Thymus (tissue), 11 donors: ENCODE measurements at regions not wholly inside any gene's neighbourhood (a gene's known extent, or its start where the extent isn't known, plus 50 kb on each side); places are given as distances from the start of the nearest gene placed in this dataset.
"Not testable (repeated sequence)": the region's sequence is repeated elsewhere in the genome, so short reads cannot be mapped to it uniquely, and the experiment has no call there.

Experiments
- DNase-seq, 9 donors: peaks; one replicate each; pipeline ENCODE4 v3.0.0-alpha.2; 2013; ENCODE audit warnings: low spot score in 9 of 9, low read depth in 6 of 9, missing footprints in 1 of 9
- H3K27ac ChIP-seq, 2 donors: one replicate each; pipeline ENCODE4 v1.5.1; 2013; ENCODE audit warnings: control low read depth in 1 of 2, low read depth in 1 of 2, low read length in 1 of 2, mild to moderate bottlenecking in 1 of 2, moderate library complexity in 1 of 2
- H3K27me3 ChIP-seq, 2 donors: one replicate each; pipeline ENCODE4 v1.5.1; 2013; ENCODE audit warnings: low read length in 1 of 2; ENCODE audit not compliant: control insufficient read depth in 2 of 2, insufficient read depth in 1 of 2
- H3K36me3 ChIP-seq, 2 donors: one replicate each; pipeline ENCODE4 v1.5.1; 2013; ENCODE audit warnings: low read length in 1 of 2, mild to moderate bottlenecking in 1 of 2, moderate library complexity in 1 of 2; ENCODE audit not compliant: control insufficient read depth in 2 of 2, insufficient read depth in 2 of 2
- H3K4me1 ChIP-seq, 2 donors: one replicate each; pipeline ENCODE4 v1.5.1; 2013; ENCODE audit warnings: low read length in 2 of 2; ENCODE audit not compliant: control insufficient read depth in 2 of 2, insufficient read depth in 2 of 2
- H3K4me3 ChIP-seq, 2 donors: one replicate each; pipeline ENCODE4 v1.5.1; 2013; ENCODE audit warnings: low read length in 2 of 2, control low read depth in 1 of 2, mild to moderate bottlenecking in 1 of 2
- H3K9me3 ChIP-seq, 2 donors: one replicate each; pipeline ENCODE4 v1.5.1; 2013; ENCODE audit warnings: low read length in 1 of 2, mild to moderate bottlenecking in 1 of 2; ENCODE audit not compliant: control insufficient read depth in 2 of 2, insufficient read depth in 1 of 2
- WGBS: extraction: QIAGEN DNeasy Blood & Tissue Kit; methylation state at CpG from one replicate; pipeline ENCODE4 v1.1.7; 2013; 5-methylcytosine and 5-hydroxymethylcytosine counted together
- donor health status: healthy.

DNA sequence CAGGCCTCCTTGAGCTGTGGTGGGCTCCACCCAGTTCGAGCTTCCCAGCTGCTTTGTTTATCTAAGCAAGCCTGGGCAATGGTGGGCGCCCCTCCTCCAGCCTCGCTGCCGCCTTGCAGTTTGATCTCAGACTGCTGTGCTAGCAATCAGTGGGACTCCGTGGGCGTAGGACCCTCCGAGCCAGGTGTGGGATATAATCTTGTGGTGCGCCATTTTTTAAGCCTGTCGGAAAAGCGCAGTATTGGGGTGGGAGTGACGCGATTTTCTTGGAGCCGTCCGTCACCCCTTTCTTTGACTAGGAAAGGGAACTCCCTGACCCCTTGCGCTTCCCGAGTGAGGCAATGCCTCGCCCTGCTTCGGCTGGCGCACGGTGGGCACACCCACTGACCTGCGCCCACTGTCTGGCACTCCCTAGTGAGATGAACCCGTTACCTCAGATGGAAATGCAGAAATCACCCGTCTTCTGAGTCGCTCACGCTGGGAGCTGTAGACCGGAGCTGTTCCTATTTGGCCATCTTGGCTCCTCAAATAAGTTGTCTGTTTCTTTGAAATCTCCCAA, 291.3 kb upstream of the CTNNB1 start:
- H3K27me3 ChIP-seq, H3K4me1 ChIP-seq, H3K27ac ChIP-seq, H3K36me3 ChIP-seq, H3K9me3 ChIP-seq, H3K4me3 ChIP-seq, DNase-seq: not testable (repeated sequence)
- WGBS, result 87% methylated on average over 26 of the region's 26 CpGs

- H3K36me3 ChIP-seq, result no peaks in the 10 kb centered on the region
- H3K27me3 ChIP-seq, result no peaks in the 10 kb centered on the region
- no peak for DNase-seq
- no peak overlapping the region for H3K27ac ChIP-seq
- WGBS, result 96% methylated on average over 3 of the region's 3 CpGs
- no peaks in the 10 kb centered on the region for H3K4me1 ChIP-seq
- no peak overlapping the region for H3K4me3 ChIP-seq
- H3K9me3 ChIP-seq, result no peaks in the 10 kb centered on the region
Observed at GRCh38 chr3:40908612-40909011, 290.7 kb upstream of the CTNNB1 start.

DNA sequence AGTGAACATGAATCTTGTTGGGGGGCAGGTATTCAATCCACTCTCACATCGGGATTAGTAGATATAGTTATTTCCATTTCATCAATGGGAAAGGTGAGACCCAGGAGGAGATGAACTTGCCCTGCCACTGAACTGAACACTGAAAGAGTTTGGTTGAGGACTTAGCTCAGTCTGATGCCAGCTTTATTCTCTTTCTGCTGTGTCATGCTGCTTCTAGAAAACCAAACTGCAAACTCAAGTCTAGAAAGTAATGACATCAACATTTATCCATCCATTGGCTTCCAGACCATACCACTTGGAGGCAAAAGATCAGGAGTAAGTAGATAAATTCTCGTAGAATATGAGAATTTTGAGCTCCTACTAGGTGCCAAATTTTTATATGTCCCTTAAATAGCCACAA, 288.0 kb upstream of the CTNNB1 start:
- no peaks in the 10 kb centered on the region for H3K9me3 ChIP-seq

DNA sequence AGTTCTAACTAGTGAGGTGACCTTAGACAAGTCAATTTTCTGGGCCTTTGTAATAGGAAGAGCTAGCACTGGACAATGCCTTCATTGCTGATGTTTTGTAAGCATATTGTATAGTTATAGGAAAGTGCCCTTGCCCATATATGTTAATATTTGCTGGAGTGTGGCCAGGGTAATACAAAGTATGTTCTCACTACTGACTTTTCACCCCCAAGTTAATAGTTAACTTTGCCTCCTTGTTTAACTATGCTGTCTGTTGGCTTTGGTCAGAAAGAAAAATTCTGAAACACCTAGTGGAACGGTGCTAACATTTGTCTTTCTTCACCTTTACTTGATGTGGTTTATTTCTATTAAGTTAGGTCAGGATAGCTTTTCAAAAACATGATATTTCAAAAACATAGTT, 287.4 kb upstream of the CTNNB1 start:
- no peaks in the 10 kb centered on the region for H3K9me3 ChIP-seq
- no peak for DNase-seq
- H3K36me3 ChIP-seq, result no peaks in the 10 kb centered on the region
- no peak overlapping the region for H3K4me3 ChIP-seq
- WGBS, result 87% methylated on average over 1 of the region's 1 CpG
- no peaks in the 10 kb centered on the region for H3K4me1 ChIP-seq
- H3K27ac ChIP-seq, result no peak overlapping the region
- no peaks in the 10 kb centered on the region for H3K27me3 ChIP-seq

More for the DNA sequence above, 288.0 kb upstream of the CTNNB1 start:
- Histone ChIP-seq H3K27me3 (no peaks in the 10 kb centered on the region), H3K27ac (no peak overlapping the region), H3K4me3 (no peak overlapping the region), H3K36me3 (no peaks in the 10 kb centered on the region), H3K4me1 (no peaks in the 10 kb centered on the region)
- no peak for DNase-seq
- WGBS, result 92% methylated on average over 2 of the region's 2 CpGs

DNA sequence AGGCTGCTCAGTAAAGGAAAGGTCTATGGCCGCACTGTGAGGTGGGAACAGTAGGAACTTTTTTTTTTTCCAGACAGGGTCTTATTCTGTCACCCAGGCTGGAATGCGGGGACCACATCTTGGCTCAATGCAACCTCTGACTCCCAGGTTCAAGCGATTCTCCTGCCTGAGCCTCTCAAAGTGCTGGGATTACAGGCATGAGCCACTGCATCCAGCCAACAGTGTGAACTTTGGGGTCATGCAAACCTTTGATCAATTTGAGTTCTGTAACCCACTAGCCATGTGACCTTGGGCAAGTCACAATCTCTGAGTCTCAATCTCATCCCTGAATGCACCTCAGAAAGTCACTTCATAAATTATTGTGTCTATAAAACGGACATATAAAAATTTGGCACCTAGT, 286.8 kb upstream of the CTNNB1 start:
- Histone ChIP-seq H3K27me3 (no peaks in the 10 kb centered on the region), H3K4me3 (no peak overlapping the region), H3K9me3 (no peaks in the 10 kb centered on the region), H3K36me3 (no peaks in the 10 kb centered on the region), H3K4me1 (no peaks in the 10 kb centered on the region), H3K27ac (no peak overlapping the region)
- 82% methylated on average over 4 of the region's 4 CpGs for WGBS
- no peak for DNase-seq

DNA sequence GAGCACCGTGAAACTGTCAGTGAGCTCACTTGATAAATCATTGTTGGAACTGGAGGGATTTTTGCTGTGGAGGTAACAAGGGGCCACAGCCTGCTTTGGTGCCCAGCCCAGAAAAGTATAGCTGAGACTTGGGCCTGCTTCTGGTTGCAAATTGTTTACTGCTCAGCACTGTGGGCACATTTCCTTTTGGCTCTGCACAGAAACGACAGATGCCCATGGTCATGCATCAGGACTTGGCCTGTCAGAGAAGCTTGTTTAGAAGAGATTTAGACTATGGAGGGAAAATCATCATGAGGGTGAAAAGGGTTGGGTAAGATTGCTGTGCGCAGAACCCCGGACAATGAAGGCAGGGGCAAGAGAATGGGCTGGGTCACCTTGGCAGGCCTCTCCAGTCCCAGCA, 286.1 kb upstream of the CTNNB1 start:
- no peaks in the 10 kb centered on the region for H3K9me3 ChIP-seq
- no peaks in the 10 kb centered on the region for H3K27me3 ChIP-seq
- no peak overlapping the region for H3K27ac ChIP-seq
- H3K4me3 ChIP-seq, result no peak overlapping the region
- WGBS, result 95% methylated on average over 4 of the region's 4 CpGs
- H3K4me1 ChIP-seq, result no peaks in the 10 kb centered on the region
- DNase-seq, result no peak
- H3K36me3 ChIP-seq, result no peaks in the 10 kb centered on the region

GRCh38 chr3:40913641-40914040, 285.7 kb upstream of the CTNNB1 start:
- no peaks in the 10 kb centered on the region for H3K9me3 ChIP-seq
- H3K27ac ChIP-seq, result no peak overlapping the region
- no peak for DNase-seq
- no peaks in the 10 kb centered on the region for H3K36me3 ChIP-seq
- no peak overlapping the region for H3K4me3 ChIP-seq
- H3K4me1 ChIP-seq, result no peaks in the 10 kb centered on the region
- 93% methylated on average over 2 of the region's 2 CpGs for WGBS
- H3K27me3 ChIP-seq, result no peaks in the 10 kb centered on the region

DNA sequence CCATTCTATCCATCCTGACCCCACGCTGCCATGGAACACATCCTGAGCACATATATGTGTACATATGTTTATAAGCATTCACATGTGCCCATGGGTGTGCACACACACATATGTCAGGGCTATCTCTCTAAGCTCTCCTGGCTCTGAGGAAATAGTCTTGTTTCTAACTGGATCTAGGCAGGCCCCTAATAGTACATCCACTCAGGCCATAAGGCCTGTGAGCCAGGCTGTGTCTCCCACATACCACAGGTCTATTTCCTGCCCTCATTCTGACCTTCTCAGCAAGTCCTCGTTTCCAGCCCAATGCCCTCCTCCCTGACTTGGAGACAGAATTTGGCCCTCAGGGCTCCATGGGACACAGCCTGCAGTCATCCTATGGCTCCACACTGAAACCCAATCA, 284.8 kb upstream of the CTNNB1 start:
- H3K4me1 ChIP-seq, result no peaks in the 10 kb centered on the region
- no peak for DNase-seq
- WGBS, result 82% methylated on average over 2 of the region's 2 CpGs
- H3K9me3 ChIP-seq, result no peaks in the 10 kb centered on the region
- H3K4me3 ChIP-seq, result no peak overlapping the region
- no peak overlapping the region for H3K27ac ChIP-seq
- H3K36me3 ChIP-seq, result no peaks in the 10 kb centered on the region
- H3K27me3 ChIP-seq, result no peaks in the 10 kb centered on the region

- DNase-seq, result no peak
- H3K27me3 ChIP-seq, result no peaks in the 10 kb centered on the region
- H3K4me1 ChIP-seq, result no peaks in the 10 kb centered on the region
- 95% methylated on average over 6 of the region's 6 CpGs for WGBS
- no peaks in the 10 kb centered on the region for H3K36me3 ChIP-seq
- no peaks in the 10 kb centered on the region for H3K9me3 ChIP-seq
- H3K4me3 ChIP-seq, result no peak overlapping the region
- no peak overlapping the region for H3K27ac ChIP-seq
Observed at GRCh38 chr3:40915346-40915865, 283.9 kb upstream of the CTNNB1 start.

GRCh38 chr3:40920041-40920440, 279.3 kb upstream of the CTNNB1 start:
- Histone ChIP-seq H3K4me3 (no peak overlapping the region), H3K9me3 (peaks cover 0 to 4% of the 10 kb centered on the region in 2 donors), H3K27ac (no peak overlapping the region), H3K4me1 (no peaks in the 10 kb centered on the region), H3K27me3 (no peaks in the 10 kb centered on the region), H3K36me3 (no peaks in the 10 kb centered on the region)
- 61% methylated on average over 2 of the region's 2 CpGs for WGBS
- DNase-seq, result no peak
